ENCODE measurements at regions not wholly inside any gene's neighbourhood (a gene's known extent, or its start where the extent isn't known, plus 50 kb on each side); places are given as distances from the start of the nearest gene placed in this dataset.

DNA sequence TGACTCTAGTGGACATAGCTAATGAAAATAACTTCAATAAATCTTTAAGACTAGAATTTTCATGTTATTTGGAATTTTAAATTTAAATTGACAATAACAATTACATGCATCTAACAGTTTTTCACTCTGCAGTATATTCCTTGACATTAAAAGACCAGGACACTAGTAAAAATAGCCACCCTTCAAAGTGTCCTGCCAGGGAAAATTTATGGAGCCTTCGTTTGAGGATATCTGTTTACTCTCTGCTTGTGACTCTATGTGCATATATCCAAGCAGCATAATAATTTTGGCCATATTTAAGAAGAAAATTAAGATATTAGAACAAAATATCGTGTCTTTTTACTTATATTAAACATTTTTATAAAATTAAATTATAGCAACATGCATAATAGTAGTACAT is 58.8 kb upstream of the NKAIN2 start:
- H3K36me3 ChIP-seq (replicated peaks in 1 of 2; ENCODE audit: control insufficient read depth in 1 of 2, insufficient read depth in 2 of 2, low read length in 2 of 2) = no peaks in the 10 kb centered on the region
- TF ChIP-seq, protein P1, sequence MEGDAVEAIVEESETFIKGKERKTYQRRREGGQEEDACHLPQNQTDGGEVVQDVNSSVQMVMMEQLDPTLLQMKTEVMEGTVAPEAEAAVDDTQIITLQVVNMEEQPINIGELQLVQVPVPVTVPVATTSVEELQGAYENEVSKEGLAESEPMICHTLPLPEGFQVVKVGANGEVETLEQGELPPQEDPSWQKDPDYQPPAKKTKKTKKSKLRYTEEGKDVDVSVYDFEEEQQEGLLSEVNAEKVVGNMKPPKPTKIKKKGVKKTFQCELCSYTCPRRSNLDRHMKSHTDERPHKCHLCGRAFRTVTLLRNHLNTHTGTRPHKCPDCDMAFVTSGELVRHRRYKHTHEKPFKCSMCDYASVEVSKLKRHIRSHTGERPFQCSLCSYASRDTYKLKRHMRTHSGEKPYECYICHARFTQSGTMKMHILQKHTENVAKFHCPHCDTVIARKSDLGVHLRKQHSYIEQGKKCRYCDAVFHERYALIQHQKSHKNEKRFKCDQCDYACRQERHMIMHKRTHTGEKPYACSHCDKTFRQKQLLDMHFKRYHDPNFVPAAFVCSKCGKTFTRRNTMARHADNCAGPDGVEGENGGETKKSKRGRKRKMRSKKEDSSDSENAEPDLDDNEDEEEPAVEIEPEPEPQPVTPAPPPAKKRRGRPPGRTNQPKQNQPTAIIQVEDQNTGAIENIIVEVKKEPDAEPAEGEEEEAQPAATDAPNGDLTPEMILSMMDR (IDR thresholded peaks at IDR 0.05) = no peak
- no peak overlapping the region for H3K9ac ChIP-seq (ENCODE audit: insufficient read depth, low read length, poor library complexity, severe bottlenecking)
- no peak overlapping the region for H2AFZ ChIP-seq (ENCODE audit: insufficient read depth, low read depth, low read length, poor library complexity, severe bottlenecking)
- H3K27ac ChIP-seq (ENCODE audit: low read depth in 1 of 2, low read length in 2 of 2) = no peak overlapping the region
- no peak for DNase-seq
- H4K20me1 ChIP-seq (ENCODE audit: insufficient read depth, low read length) = no peaks in the 10 kb centered on the region
- no peaks in the 10 kb centered on the region for H3K79me2 ChIP-seq (ENCODE audit: insufficient read depth, low read length)
- H3K36me3 Mint-ChIP-seq = no peaks in the 10 kb centered on the region
- H3K4me3 Mint-ChIP-seq = no peak overlapping the region
- no peaks in the 10 kb centered on the region for H3K27me3 ChIP-seq (ENCODE audit: control insufficient read depth in 2 of 2, insufficient read depth in 2 of 2, low read length in 2 of 2)
- peaks cover 0 to 3% (median 0%) of the 10 kb centered on the region in 7 donors for H3K9me3 Mint-ChIP-seq
- no peaks in the 10 kb centered on the region for H3K9me3 ChIP-seq (replicated peaks in 1 of 2; ENCODE audit: control insufficient read depth in 1 of 2, insufficient read depth in 1 of 2, low read length in 2 of 2)
- H3K4me2 ChIP-seq (replicated peaks; ENCODE audit: extremely low read depth, low read length, poor library complexity, severe bottlenecking) = no peak overlapping the region
- no CpG with 5 or more reads among the region's 2 CpGs for WGBS (ENCODE audit: insufficient coverage)
- no peak overlapping the region for H3K27ac Mint-ChIP-seq
- H3K4me3 ChIP-seq (replicated peaks in 1 of 3; ENCODE audit: low read depth in 2 of 3, low read length in 3 of 3) = no peak overlapping the region
- H3K4me1 Mint-ChIP-seq = no peaks in the 10 kb centered on the region
- H3K27me3 Mint-ChIP-seq (ENCODE audit: low read depth in 3 of 3) = no peaks in the 10 kb centered on the region
- H3K4me1 ChIP-seq (ENCODE audit: control insufficient read depth in 1 of 2, insufficient read depth in 2 of 2, low read length in 2 of 2) = no peaks in the 10 kb centered on the region
- intact Hi-C loops (cut with micrococcal nuclease) = no loop called here

DNA sequence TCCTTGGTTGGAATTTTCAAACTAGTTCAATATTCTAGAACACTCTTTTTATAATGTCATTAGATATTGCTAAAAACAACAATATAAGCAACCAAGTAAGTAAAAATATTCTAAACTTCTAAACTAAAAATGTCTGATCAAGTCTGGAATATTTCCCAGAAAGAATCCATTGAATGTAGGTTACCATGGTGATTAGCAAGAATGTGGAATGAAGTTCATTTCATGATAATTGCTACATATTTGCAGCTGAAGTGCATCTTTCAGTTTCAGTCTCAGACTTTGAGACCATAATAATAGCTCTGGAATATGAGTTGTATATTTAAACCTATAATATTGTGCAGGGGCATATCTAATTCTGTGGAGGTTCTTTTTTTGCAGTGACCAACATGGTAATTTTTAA is 61.0 kb upstream of the NKAIN2 start:
- DNase-seq = no peak

More for the DNA sequence above, 61.0 kb upstream of the NKAIN2 start:
- no peak overlapping the region for H2AFZ ChIP-seq (ENCODE audit: insufficient read depth, low read depth, low read length, poor library complexity, severe bottlenecking)
- H3K9ac ChIP-seq (ENCODE audit: insufficient read depth, low read length, poor library complexity, severe bottlenecking) = no peak overlapping the region
- intact Hi-C loops (cut with micrococcal nuclease) = no loop called here
- Mint-ChIP-seq H3K4me1 (no peaks in the 10 kb centered on the region), H3K4me3 (no peak overlapping the region), H3K27ac (no peak overlapping the region), H3K27me3 (ENCODE audit: low read depth in 3 of 3) (no peaks in the 10 kb centered on the region), H3K36me3 (no peaks in the 10 kb centered on the region), H3K9me3 (peaks cover 0 to 3% (median 0%) of the 10 kb centered on the region in 7 donors)
- no peaks in the 10 kb centered on the region for H3K4me1 ChIP-seq (ENCODE audit: control insufficient read depth in 1 of 2, insufficient read depth in 2 of 2, low read length in 2 of 2)
- H3K36me3 ChIP-seq (replicated peaks in 1 of 2; ENCODE audit: control insufficient read depth in 1 of 2, insufficient read depth in 2 of 2, low read length in 2 of 2) = no peaks in the 10 kb centered on the region
- no peak overlapping the region for H3K4me3 ChIP-seq (replicated peaks in 1 of 3; ENCODE audit: low read depth in 2 of 3, low read length in 3 of 3)
- no peak overlapping the region for H3K27ac ChIP-seq (ENCODE audit: low read depth in 1 of 2, low read length in 2 of 2)
- no peaks in the 10 kb centered on the region for H4K20me1 ChIP-seq (ENCODE audit: insufficient read depth, low read length)
- H3K4me2 ChIP-seq (replicated peaks; ENCODE audit: extremely low read depth, low read length, poor library complexity, severe bottlenecking) = no peak overlapping the region
- TF ChIP-seq, protein P1 (IDR thresholded peaks at IDR 0.05) = no peak
- no peaks in the 10 kb centered on the region for H3K9me3 ChIP-seq (replicated peaks in 1 of 2; ENCODE audit: control insufficient read depth in 1 of 2, insufficient read depth in 1 of 2, low read length in 2 of 2)
- no peaks in the 10 kb centered on the region for H3K27me3 ChIP-seq (ENCODE audit: control insufficient read depth in 2 of 2, insufficient read depth in 2 of 2, low read length in 2 of 2)
- H3K79me2 ChIP-seq (ENCODE audit: insufficient read depth, low read length) = no peaks in the 10 kb centered on the region

All from CD14-positive monocyte (primary cell).